B cell (primary cell): ENCODE measurements at regions not wholly inside any gene's neighbourhood (a gene's known extent, or its start where the extent isn't known, plus 50 kb on each side); places are given as distances from the start of the nearest gene placed in this dataset.

Experiments used
- ATAC-seq: fragments of 200-7000 bp; cut with Tn5 transposase; one replicate; pipeline ENCODE4 v1.10.0; 2021; ENCODE audit warnings: low read depth, mild to moderate bottlenecking, moderate number of reproducible peaks, moderate library complexity
- CTCF ChIA-PET: fragments of 350-600 bp; sonication (Branson Sonifier 250); formaldehyde crosslinking; loops from one replicate; lab custom pipeline; 2021; ENCODE audit warnings: antibody characterized with exemption, inconsistent platforms; lab: Charles Lee
- POLR2A ChIA-PET: fragments of 350-600 bp; sonication (Branson Sonifier 250); formaldehyde crosslinking; loops from one replicate; lab custom pipeline; 2021; ENCODE audit warnings: antibody characterized with exemption; lab: Charles Lee
- DNase-seq: peaks from one replicate; pipeline ENCODE4 v3.0.0; 2013
- H2AFZ ChIP-seq: 2 replicates; pipeline ENCODE4 v1.6.1; 2012; ENCODE audit warnings: mild to moderate bottlenecking, low read depth, low read length; ENCODE audit not compliant: insufficient read depth, poor library complexity, severe bottlenecking
- H3K27ac ChIP-seq, 2 donors: 1 replicate in 1 of 2; 2 replicates in 1 of 2; pipeline ENCODE4 v1.5.1; 2012 to 2013; ENCODE audit warnings: low read length in 2 of 2, mild to moderate bottlenecking in 2 of 2, moderate library complexity in 1 of 2
- H3K27me3 ChIP-seq, 4 experiments: fragments of 200-600 bp in 1 of 4; sonication (generic) in 1 of 4; replicated peaks in 1 of 4; 1 replicate in 2 of 4; 2 replicates in 2 of 4; pipeline versions ENCODE4 v1.6.1 to v1.7.0; 2013 to 2016; ENCODE audit warnings: low read length in 3 of 4, mild to moderate bottlenecking in 2 of 4, mixed read lengths in 1 of 4, moderate library complexity in 1 of 4; ENCODE audit not compliant: insufficient read depth in 4 of 4, control insufficient read depth in 3 of 4; ENCODE audit errors: control extremely low read depth in 1 of 4
- H3K36me3 ChIP-seq, 2 experiments: replicated peaks in 1 of 2; 1 replicate in 1 of 2; 2 replicates in 1 of 2; pipeline versions ENCODE4 v1.6.1 to v1.7.1; 2013; ENCODE audit warnings: low read length in 1 of 2; ENCODE audit not compliant: insufficient read depth in 2 of 2, control insufficient read depth in 1 of 2; ENCODE audit errors: control extremely low read depth in 1 of 2, extremely low read depth in 1 of 2
- H3K4me1 ChIP-seq, 2 donors: fragments of 200-600 bp in 1 of 2; sonication (generic) in 1 of 2; 1 replicate in 1 of 2; 2 replicates in 1 of 2; pipeline versions ENCODE4 v1.5.1 to v1.6.1; 2013 to 2017; ENCODE audit warnings: low read length in 2 of 2; ENCODE audit not compliant: control insufficient read depth in 2 of 2, insufficient read depth in 2 of 2
- H3K4me2 ChIP-seq: replicated peaks from 2 replicates; pipeline ENCODE3; 2012; ENCODE audit warnings: mild to moderate bottlenecking, low read depth, low read length; ENCODE audit not compliant: poor library complexity, severe bottlenecking
- H3K4me3 ChIP-seq, 5 experiments: fragments of 200-600 bp in 1 of 5; sonication (generic) in 1 of 5; 1 replicate in 3 of 5; 2 replicates in 2 of 5; pipeline versions ENCODE4 v1.5.1 to v1.7.0; 2011 to 2016; ENCODE audit warnings: low read length in 4 of 5, mild to moderate bottlenecking in 4 of 5, low read depth in 2 of 5, control low read depth in 1 of 5, moderate library complexity in 1 of 5; ENCODE audit not compliant: insufficient read depth in 1 of 5; ENCODE audit errors: control extremely low read depth in 1 of 5, extremely low read depth in 1 of 5
- H3K79me2 ChIP-seq: fragments of 200-600 bp; sonication (generic); one replicate; pipeline ENCODE4 v1.6.0; 2016; ENCODE audit warnings: low read length; ENCODE audit not compliant: control insufficient read depth, insufficient read depth
- H3K9ac ChIP-seq: fragments of 200-600 bp; sonication (generic); 2 replicates; pipeline ENCODE4 v1.6.1; 2017; ENCODE audit warnings: mild to moderate bottlenecking, low read length, moderate library complexity
- H3K9me3 ChIP-seq, 3 donors: one replicate each; pipeline versions ENCODE4 v1.6.1 to v1.7.1; 2013; ENCODE audit warnings: low read length in 2 of 3; ENCODE audit not compliant: control insufficient read depth in 2 of 3, insufficient read depth in 1 of 3; ENCODE audit errors: control extremely low read depth in 1 of 3
- H4K20me1 ChIP-seq: 2 replicates; pipeline ENCODE4 v1.6.0; 2012; ENCODE audit warnings: mild to moderate bottlenecking, low read length; ENCODE audit not compliant: insufficient read depth, control insufficient read depth, poor library complexity, severe bottlenecking
- H3K27ac Mint-ChIP-seq: one replicate; pipeline ENCODE4 v1.8.0; 2021; ENCODE audit warnings: mixed read lengths
- H3K27me3 Mint-ChIP-seq: one replicate; pipeline ENCODE4 v1.8.0; 2021; ENCODE audit warnings: mixed read lengths
- H3K4me1 Mint-ChIP-seq: one replicate; pipeline ENCODE4 v1.8.0; 2021; ENCODE audit warnings: mixed read lengths
- H3K4me3 Mint-ChIP-seq: one replicate; pipeline ENCODE4 v1.8.0; 2021; ENCODE audit warnings: mixed read lengths
- H3K9me3 Mint-ChIP-seq: one replicate; pipeline ENCODE4 v1.8.0; 2022; ENCODE audit warnings: mixed read lengths; ENCODE audit not compliant: insufficient read depth
- EZH2 ChIP-seq: IDR thresholded peaks from 2 replicates; pipeline ENCODE4 v1.6.1; 2012; ENCODE audit warnings: borderline replicate concordance, low read depth, mild to moderate bottlenecking, moderate library complexity, low read length; ENCODE audit not compliant: insufficient read depth, poor library complexity, severe bottlenecking
- WGBS: methylation state at CpG from one replicate; pipeline ENCODE4 v1.1.5; 2013; ENCODE audit warnings: missing lambda C conversion rate; ENCODE audit not compliant: insufficient coverage; 5-methylcytosine and 5-hydroxymethylcytosine counted together
- intact Hi-C: fragments of 100-400 bp; cut with micrococcal nuclease; formaldehyde crosslinking; loops from one replicate; pipeline ENCODE4 v1.10.0; 2022
- TF ChIP-seq, protein P1 (sequence below): fragments of 200-600 bp; IDR thresholded peaks from one replicate; pipeline ENCODE4 v1.8.0; 2022; ENCODE audit warnings: antibody characterized with exemption, mild to moderate bottlenecking

DNA sequence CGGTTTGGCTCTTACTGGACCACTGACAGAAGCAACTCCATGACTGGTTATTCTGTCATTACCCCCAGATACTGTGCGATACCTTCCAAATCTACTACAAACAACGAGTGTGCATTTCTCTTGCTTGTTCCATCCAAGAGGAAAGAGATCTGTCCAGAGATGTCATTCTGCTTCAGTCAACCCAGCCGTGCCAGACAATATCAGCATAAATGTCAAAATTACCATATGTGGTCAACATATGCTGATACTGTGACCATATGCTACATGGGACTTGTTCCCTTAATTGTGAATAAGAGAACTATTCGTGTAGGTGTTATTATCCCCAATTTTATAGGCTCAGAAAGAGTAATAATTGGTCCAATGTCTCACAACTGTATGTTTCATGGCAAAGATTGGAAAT lies 143.2 kb upstream of the PRSS1 start:
- WGBS: no CpG with 5 or more reads among the region's 5 CpGs
- no peak overlapping the region for H2AFZ ChIP-seq
- H3K79me2 ChIP-seq: no peaks in the 10 kb centered on the region
- H3K4me3 Mint-ChIP-seq: no peak overlapping the region
- no peak overlapping the region for H3K9ac ChIP-seq
- no peaks in the 10 kb centered on the region for H3K4me1 Mint-ChIP-seq
- H3K4me2 ChIP-seq: no peak overlapping the region
- no peaks in the 10 kb centered on the region for H3K9me3 Mint-ChIP-seq
- intact Hi-C loops: no loop called here
- H3K4me3 ChIP-seq: no peak overlapping the region
- no peak for ATAC-seq
- H3K36me3 ChIP-seq: no peaks in the 10 kb centered on the region
- ChIA-PET CTCF (interaction anchor here (0.5 to 1.3 kb wide), 3 partner anchors 16 to 609 kb away, joined by 3 to 4 read pairs (median 3); no protein-coding TSS in a partner anchor), POLR2A (no interaction called here)
- H3K9me3 ChIP-seq: no peaks in the 10 kb centered on the region
- peaks cover 32% of the 10 kb centered on the region for H3K27me3 Mint-ChIP-seq
- peaks cover 0 to 7% (median 0%) of the 10 kb centered on the region in 4 experiments for H3K27me3 ChIP-seq
- H3K4me1 ChIP-seq: no peaks in the 10 kb centered on the region
- no peak overlapping the region for H3K27ac ChIP-seq
- no peaks in the 10 kb centered on the region for H4K20me1 ChIP-seq
- no peak for DNase-seq
- TF ChIP-seq, protein P1, sequence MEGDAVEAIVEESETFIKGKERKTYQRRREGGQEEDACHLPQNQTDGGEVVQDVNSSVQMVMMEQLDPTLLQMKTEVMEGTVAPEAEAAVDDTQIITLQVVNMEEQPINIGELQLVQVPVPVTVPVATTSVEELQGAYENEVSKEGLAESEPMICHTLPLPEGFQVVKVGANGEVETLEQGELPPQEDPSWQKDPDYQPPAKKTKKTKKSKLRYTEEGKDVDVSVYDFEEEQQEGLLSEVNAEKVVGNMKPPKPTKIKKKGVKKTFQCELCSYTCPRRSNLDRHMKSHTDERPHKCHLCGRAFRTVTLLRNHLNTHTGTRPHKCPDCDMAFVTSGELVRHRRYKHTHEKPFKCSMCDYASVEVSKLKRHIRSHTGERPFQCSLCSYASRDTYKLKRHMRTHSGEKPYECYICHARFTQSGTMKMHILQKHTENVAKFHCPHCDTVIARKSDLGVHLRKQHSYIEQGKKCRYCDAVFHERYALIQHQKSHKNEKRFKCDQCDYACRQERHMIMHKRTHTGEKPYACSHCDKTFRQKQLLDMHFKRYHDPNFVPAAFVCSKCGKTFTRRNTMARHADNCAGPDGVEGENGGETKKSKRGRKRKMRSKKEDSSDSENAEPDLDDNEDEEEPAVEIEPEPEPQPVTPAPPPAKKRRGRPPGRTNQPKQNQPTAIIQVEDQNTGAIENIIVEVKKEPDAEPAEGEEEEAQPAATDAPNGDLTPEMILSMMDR: no peak
- H3K27ac Mint-ChIP-seq: no peak overlapping the region

DNA sequence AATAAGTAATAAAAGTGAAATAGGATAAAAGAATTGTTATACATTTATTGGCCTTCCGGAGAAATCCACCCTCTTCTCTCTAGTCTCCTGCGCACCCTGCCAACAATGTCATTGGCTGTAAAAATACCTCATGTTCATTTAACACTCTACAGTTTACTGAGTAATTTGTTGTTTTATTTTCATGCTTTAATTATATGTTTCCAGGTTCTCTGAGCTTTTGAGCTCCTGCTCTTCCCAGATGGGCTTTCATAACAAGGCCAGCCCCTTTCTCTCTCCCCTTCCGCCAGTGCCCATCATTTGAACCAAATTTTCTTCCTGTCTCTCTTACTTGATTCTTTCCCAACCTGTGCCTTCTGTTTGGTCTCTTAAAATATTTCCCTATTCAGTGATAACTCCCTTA lies 144.6 kb upstream of the PRSS1 start:
- intact Hi-C loops: loop anchor here (1.0 kb wide), 3 partner anchors 179 to 611 kb away; no protein-coding TSS in a partner anchor
- 89% methylated on average over 1 of the region's 3 CpGs for WGBS
- ChIA-PET CTCF (interaction anchor here (0.8 to 3.4 kb wide), 21 partner anchors 11 to 616 kb away, joined by 3 to 65 read pairs (median 5); partner anchors contain the start of genes EPHB6, PRSS2 and TAS2R40), POLR2A (no interaction called here)
- DNase-seq (no peak), ATAC-seq (no peak)
- H3K27ac Mint-ChIP-seq: no peak overlapping the region
- H3K9me3 Mint-ChIP-seq: no peaks in the 10 kb centered on the region
- no peak overlapping the region for H3K4me3 Mint-ChIP-seq
- no peaks in the 10 kb centered on the region for H3K36me3 ChIP-seq
- no peaks in the 10 kb centered on the region for H3K4me1 Mint-ChIP-seq
- no peaks in the 10 kb centered on the region for H3K4me1 ChIP-seq
- no peak overlapping the region for H3K4me2 ChIP-seq
- H3K27me3 Mint-ChIP-seq: peaks cover 32% of the 10 kb centered on the region
- no peak overlapping the region for H3K27ac ChIP-seq
- no peak overlapping the region for H2AFZ ChIP-seq
- H3K79me2 ChIP-seq: no peaks in the 10 kb centered on the region
- H3K9me3 ChIP-seq: no peaks in the 10 kb centered on the region
- peaks cover 0 to 2% (median 0%) of the 10 kb centered on the region in 4 experiments for H3K27me3 ChIP-seq
- H3K4me3 ChIP-seq: no peak overlapping the region
- no peaks in the 10 kb centered on the region for H4K20me1 ChIP-seq
- TF ChIP-seq EZH2: no peak
- TF ChIP-seq, protein P1: no peak
- no peak overlapping the region for H3K9ac ChIP-seq
